Tibial nerve (tissue), 4 donors: ENCODE measurements at regions not wholly inside any gene's neighbourhood (a gene's known extent, or its start where the extent isn't known, plus 50 kb on each side); places are given as distances from the start of the nearest gene placed in this dataset.

Source experiments
- CTCF ChIP-seq, 5 experiments: fragments of 200-600 bp in 3 of 5; fragments of 450-650 bp in 2 of 5; sonication (generic) in 3 of 5; IDR thresholded peaks; one replicate each; pipeline ENCODE4 v1.5.1; 2016 to 2019; ENCODE audit warnings: antibody characterized with exemption in 5 of 5, mild to moderate bottlenecking in 3 of 5, moderate library complexity in 2 of 5
- EP300 ChIP-seq, 2 donors: sonication (generic); formaldehyde crosslinking; IDR thresholded peaks; one replicate each; pipeline ENCODE4 v1.6.1; 2017; ENCODE audit warnings: antibody characterized with exemption in 2 of 2, mild to moderate bottlenecking in 1 of 2

- TF ChIP-seq EP300 (IDR thresholded peaks at IDR 0.05), result no peak
- no peak for TF ChIP-seq CTCF (IDR thresholded peaks at IDR 0.05)
Observed at GRCh38 chr7:65749518-65749917, 123.4 kb upstream of the VKORC1L1 start.
